ENCODE measurements at regions not wholly inside any gene's neighbourhood (a gene's known extent, or its start where the extent isn't known, plus 50 kb on each side); places are given as distances from the start of the nearest gene placed in this dataset.
"Not testable (repeated sequence)": the region's sequence is repeated elsewhere in the genome, so short reads cannot be mapped to it uniquely, and the experiment has no call there.

DNA sequence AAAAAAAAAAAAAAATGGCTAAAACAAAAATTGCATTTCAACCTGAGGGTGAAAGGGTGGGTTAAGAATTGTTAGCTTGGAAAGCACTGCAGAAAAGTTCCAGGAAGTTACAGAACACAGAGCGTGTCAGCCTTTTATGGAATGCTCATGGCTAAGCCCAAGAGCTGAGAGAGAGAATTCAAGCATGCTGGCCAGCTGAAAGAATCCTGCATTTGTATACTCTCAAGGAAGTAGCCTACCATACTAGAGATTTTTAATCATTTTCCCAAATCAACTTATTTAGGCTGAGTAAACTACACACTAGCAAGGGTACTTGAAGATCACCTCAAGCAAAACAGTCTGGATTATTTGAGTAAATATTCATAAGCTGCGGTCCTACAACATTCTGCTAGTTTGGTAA lies 153.9 kb downstream of the KCNJ2 start:
- DNase-seq (ENCODE audit: low spot score), result no peak

DNA sequence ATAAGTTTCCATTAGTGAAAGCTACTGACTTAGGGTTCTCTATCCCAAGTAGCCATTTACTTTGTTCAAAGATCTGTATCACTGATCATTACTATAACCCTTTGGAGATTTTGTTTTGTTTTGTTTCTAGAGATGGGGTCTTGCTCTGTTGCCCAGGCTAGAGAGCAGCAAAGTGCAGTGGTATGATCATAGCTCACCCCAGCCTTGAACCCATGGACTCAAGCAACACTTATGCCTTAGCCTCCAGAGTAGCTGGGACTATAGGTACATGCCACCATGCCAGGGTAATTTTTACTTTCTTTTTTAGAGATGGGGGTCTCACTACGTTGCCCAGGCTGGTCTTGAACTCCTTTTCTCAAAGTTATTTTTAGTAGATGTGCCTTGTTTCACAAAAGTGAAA lies 154.7 kb downstream of the KCNJ2 start:
- no peak for DNase-seq (ENCODE audit: low spot score)

DNA sequence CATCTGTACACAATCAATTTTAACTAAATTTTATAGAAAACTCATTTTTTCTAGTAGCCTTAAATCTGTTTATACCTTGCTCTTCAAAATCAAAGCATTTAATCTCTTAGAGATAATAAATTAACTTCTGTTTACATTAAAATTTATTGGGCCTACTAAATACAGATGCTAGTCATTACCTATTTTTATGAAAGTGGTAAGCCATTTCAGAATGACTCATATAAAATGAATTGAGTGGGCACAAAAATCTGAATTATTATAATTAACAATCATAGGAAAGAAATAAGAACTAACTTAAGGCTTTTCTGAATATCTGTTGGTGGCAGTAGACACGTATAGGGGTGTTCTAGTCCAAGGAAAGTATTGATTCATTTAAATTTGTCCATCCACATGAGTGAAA lies 157.9 kb downstream of the KCNJ2 start:
- no peak for DNase-seq (ENCODE audit: low spot score)

DNA sequence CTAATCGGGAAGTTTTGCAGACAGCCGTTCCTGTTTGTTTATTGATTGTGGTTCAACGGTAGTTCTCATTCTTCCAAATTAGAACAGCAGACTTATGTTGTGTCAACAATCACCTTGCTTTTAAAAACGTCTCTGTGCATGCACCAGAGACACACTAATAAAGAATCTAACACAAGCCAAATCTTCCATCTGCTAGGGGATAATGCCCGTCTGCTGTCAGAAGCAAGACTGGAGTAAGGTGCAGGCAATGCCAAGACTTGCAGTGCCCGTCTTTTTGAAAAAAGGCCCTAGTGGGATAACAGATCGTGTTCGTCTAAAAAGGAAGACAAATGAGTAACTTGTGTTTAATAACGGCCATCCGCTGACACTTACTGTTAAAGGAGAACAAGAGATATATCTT lies 158.4 kb downstream of the KCNJ2 start:
- no peak for DNase-seq (ENCODE audit: low spot score)

DNA sequence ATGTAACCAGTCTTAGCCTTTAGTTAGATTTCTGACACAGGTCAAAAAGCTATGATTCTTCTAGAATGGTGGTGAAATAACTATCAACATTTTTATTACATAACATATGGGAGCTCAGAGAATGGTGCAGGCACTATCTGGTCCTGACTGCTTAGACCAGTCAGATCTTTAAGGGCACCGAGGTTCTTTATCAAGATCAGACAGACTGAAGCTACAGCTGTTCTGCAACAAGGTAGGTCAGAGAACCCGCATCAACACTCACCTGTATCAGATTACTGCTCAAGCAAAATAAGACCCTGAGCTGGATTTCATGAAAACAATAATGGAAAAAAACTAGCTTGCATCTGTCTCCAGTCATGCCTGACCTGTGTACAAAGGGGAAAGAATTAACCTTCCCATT lies 160.4 kb downstream of the KCNJ2 start:
- DNase-seq (ENCODE audit: low spot score), result no peak

DNA sequence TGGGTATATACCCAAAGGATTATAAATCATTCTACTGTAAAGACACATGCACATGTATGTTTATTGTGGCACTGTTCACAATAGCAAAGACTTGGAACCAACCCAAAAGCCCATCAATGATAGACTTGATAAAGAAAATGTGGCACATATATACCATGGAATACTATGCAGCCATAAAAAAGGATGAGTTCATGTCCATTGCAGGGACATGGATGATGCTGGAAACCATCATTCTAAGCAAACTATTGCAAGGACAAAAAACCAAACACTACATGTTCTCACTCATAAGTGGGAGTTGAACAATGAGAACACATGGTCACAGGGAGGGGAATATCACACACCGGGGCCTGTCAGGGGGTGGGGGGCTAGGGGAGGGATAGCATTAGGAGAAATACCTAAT lies 161.7 kb downstream of the KCNJ2 start:
- not testable (repeated sequence) for DNase-seq (ENCODE audit: low spot score)

DNA sequence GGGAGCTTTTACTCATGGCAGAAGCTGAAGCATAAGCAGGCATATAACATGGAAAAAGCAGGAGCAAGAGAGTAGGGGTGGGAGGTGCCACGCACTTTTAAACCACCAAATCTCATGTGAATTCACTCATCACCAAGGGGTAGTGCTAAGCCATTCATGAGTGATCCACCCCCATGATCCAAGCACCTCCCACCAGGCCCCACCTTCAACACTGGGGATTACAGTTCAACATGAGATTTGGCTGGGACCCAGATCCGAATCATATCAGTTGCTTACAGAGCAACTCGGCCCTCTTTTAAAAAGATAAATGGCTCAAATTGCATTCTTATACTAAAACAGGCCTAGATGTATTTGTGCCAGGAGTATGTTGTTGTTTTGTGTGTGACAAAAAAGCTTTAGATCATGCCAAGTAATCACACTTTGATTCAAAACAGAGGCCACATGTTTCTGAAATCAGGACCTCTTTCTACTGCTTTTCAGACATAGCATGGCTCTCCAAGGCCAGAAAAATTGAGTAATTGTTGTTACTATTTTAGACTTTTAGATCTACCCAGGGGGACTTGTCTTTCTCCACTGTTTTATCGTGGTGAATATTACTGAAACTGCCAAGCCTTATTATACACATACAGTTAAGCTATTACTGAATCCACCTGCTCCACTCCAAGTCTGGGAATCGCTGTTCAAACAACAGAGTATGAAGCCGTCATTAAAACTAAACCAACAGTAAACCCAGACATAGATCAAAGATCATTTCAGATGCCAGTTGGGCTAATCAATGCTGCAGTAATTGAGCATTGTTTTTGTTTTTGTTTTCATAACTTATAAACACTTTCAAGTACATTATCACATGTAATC lies 163.3 kb downstream of the KCNJ2 start:
- DNase-seq (ENCODE audit: low spot score), result no peak

DNA sequence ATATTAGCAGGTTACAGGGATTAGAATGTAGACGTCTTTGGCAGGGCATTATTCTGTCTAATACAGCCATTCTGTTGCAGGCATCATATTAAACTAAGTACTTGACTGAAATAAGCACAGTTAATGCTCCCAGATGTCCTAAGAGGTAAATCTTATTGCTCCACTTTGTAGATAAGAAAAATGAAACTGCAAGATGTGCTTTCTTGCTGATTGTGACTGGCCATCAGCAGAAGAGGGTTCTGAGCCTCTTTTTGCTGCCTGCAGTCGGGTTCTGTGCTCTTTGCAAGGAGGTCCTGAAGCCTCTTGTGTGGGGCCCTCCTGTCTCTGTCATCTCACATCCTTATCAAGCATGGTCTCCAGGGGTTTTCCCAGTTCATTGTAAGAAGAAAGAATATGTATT lies 167.1 kb downstream of the KCNJ2 start:
- no peak for DNase-seq (ENCODE audit: low spot score)

DNA sequence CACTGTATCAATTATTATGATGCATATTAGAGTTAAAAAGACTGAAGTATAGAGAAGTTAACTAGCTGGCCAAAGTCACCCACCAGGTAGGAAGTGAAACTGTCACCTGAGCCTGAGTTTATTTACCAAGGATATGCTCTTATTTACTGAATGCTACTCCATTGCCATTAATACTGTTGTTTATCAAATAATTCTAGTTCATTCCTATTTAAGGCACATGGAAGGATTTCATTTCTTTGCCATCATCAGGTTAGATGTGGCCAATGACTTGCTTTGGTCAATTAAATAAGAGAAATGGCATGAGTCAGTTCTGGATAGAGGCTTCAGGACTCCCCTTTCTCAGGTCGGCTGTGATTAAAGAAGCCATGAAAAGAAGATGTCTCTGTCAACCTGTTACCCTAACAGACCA lies 169.6 kb downstream of the KCNJ2 start:
- no peak for DNase-seq (ENCODE audit: low spot score)

DNA sequence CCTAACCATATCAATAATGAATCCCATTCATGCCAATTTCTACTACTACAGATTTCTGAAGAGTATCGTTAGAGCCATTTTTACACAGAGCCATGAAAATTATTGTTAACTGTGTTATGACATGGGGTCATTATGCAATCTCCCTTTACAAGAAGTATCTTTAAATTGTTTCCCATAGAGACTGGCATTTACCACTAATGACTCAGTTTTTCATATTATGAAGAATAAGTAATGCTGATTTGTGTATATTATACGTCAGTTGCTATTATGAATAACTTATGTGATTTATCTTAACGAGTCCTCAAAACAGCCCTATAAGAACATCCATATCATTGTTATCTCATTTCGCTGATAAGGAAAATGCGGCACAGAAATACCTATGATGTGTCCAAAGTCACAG lies 173.8 kb downstream of the KCNJ2 start:
- no peak for DNase-seq (ENCODE audit: low spot score)

DNA sequence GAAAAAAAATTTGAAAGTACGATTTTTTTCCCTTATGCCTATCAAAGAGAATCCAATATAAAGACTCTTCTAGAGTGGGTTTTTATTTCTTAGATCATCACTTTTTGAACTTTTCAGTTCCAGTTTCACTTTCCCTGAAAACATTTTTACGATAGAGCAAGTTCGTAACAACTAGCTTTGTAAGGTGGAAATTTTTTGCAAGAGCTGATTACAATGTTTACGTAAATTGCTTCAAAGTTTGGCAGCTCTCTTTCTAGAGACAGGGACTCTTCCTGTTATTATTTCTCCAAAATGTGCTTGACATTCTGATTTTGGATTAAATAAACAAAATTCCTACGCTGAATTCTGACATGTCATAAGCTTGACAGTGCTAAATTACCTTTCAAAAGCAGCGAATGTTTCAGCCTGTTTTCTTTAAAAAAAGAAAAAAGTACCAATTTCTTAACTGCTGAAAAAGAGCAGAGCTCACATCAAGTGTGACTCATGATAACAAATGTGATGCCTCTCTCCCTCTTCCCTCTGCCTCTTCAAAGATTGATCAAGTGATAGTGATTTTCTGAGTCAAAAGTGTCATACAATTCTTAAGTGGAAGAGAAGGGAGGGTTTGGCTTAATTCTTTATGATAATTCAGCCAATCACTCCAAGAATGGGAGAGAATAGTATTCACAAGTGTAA lies 175.2 kb downstream of the KCNJ2 start:
- DNase-seq (ENCODE audit: low spot score), result no peak

DNA sequence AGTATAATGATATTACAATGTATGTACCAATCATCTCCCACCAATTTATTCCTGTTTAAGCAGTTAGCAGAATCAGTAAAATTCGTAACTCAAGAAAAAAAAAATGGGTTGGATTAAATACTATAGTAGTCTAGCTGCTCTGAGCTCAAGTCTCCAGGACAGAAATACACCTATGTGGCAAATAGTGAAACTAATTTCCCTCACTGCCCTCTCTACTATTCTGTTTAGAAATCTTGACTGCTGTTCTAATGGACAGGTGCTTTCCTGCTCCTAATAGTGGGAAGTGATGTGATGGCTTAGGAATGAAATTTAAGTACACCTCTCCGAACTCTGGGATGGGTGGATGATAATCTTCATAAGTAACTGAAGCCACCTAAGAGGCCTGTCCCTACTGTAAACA lies 175.7 kb downstream of the KCNJ2 start:
- no peak for DNase-seq (ENCODE audit: low spot score)

DNA sequence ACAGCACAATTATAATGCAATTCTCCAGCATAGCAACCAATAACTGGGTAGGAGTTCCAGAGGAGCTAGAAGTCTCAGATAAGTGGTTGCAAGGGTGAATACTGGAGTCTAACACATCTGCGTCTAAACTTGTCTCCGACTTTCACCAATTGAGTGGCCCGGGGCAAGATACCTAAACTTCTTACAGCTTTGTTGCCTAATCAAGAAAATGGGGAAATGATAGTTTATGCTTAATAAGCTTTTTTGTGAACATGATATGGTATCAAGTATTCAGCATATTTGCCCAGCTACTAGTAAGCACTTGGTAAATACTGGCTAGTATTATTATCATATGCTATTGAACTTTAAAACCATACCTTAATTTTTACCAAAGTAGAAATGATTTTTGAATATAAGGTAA lies 183.5 kb downstream of the KCNJ2 start:
- DNase-seq (ENCODE audit: low spot score), result no peak

DNA sequence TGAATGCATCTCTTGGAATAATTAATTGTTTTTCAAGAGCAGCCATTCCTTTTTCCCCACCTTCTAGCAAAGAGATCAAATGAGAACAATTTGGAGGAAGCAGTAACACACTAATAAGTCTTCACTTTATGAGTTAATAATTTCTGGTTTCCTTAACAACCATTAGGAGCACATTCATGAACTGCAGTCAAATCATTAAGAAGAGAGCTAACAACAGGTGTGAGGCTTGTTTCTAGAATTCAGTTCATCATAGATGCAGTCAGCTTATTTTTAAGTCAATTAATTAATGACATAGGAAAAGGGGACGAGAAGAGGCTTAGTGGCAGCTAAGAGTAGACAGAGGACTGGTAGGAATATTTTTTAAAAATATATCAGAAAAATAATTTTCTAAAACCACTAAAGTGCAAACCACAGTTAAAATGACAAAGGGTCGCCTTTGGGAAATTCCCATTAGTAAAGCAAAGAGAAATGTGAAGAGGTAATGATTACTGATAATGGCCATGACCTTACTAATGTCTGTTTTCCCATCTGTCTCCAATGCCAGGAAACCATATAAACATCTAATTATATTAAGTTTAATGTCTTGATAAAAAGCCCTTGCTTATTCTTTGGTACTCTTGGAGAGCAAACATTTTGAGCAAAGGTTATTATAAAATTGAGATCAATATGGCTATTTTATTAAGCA lies 184.2 kb downstream of the KCNJ2 start:
- no peak for DNase-seq (ENCODE audit: low spot score)

DNA sequence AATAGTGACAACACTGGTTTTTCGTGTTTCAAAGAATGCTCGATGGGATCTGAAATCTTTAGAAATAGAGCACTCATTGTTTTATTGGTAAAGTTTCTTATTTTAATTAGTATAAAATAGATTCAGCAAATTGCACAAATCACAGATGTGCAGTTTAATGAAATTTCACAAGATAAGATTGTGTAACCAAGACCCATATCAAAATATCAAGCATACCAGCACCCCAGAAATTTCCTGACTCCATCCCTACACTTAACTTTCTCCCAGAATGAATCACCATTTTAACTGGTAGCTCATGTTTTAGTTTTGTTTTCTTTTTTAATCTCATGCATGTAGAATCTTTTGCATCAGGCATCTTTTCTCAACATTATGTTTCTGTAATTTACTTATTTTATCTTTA lies 185.9 kb downstream of the KCNJ2 start:
- DNase-seq (ENCODE audit: low spot score), result no peak

DNA sequence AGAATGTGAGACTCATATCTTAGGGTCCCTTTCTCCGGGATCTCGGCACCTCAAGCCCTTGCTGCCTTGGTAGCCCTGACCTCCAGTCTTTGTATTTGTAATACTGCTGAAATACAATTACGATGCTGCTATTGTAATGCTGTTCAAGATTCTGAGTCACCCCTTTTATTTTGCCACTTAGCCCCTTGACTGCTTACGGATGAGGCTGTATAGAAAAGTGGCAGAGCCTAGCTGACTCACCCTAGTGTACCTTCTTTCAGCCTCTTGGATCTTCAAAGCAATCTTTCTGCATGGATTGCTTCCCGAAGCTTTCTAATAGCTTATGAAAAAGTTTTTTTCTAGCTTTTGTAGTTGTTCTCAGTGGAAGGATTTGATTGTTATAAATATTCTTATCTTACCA lies 187.9 kb downstream of the KCNJ2 start:
- DNase-seq (ENCODE audit: low spot score), result no peak

DNA sequence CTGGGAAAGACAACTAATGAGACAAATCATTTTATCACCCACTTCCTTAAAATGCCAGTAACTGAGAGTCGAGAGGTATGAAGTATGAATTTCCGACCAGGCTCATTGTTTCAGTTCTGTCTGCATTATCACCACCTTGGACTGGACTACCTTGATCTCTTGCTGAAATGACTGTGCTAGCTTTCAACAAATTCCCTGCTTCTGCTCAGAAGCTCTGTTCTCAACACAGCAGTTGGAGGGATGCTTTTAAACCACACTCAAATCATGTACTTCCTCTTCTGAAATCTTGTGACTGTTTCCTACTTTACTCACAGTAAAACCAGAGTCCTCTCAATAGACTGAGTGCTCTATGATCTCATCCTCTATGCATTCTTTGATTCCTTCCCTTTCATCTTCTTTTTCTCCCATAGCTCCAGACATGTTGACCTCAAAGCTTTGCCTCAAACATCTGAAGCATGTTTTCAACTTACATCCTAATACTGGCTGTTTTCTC lies 195.8 kb downstream of the KCNJ2 start:
- no peak for DNase-seq (ENCODE audit: low spot score)

DNA sequence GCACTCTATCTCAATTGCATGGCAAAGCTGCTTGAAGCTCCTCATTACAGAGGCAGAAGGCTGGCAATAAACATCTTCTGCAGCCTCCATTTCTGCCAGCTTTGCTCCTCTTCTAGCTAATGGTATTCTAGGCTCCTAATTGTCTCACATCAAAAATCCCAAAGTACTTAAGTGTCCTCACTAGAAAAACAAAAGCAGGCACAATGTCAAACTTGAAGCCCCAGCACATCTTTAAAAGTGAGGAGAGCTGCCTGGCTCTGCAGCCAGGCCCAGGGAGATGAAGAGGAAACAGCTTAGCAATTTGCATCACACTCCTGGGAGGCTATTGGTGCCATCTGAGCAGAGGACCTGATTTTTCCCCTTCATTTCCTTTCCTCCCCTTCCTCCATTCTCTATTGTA lies 197.1 kb downstream of the KCNJ2 start:
- DNase-seq (ENCODE audit: low spot score), result no peak

DNA sequence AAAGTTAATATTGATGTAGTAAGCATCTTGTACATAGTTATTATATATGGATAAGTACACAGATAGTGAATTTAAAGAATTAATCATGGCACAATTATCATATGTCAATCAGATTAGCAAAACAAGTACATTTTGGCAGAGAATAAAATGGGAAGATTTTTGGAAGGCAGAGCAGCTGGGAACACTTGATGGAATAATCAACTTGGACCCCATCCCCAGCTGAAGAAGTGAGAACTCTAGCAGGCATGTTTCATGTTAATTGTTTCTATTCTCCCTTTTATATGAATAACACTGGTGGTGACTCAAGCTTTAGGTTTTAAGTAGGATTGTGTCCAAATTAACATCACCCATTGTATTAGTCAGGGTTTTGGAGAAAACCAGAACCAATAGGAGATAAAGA lies 198.7 kb downstream of the KCNJ2 start:
- DNase-seq (ENCODE audit: low spot score), result no peak

DNA sequence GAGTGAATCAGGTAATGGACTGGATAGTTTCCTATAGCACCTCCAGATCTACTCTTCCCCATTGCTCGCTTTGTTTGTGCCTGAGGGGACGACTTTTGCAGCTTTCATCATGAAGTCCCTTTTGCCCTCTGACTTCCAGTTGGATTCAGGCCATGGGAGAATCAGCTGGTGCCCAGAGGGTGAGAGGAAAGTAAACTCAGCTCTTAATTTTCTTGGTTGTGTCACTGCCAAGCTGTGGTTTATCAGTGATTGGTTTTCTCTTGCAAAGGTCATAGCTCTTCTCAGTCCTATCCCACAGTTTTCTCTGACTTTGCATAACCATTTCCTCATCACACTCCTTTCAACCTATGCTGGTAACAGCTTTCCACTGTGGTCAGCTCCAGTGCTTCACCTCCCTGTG lies 200.1 kb downstream of the KCNJ2 start:
- no peak for DNase-seq (ENCODE audit: low spot score)

DNA sequence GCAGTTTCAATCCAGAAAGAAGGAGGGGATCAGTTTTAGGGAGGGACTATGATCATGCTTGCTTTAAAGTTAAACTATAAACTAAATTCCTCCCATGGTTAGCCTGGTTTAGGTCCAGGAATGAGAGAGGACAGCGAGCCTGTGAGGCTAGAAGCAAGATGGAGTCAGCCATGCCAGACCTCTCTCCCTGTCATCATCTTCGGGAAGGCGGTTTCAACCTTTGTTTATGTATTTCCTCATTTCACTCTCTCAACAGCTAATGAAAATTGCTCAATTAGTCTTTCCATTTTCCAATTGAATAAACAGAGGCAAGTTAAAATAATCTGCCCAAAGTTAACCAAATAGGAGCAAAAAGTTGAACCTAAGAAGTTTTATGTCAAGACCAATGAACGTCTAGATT lies 201.5 kb downstream of the KCNJ2 start:
- DNase-seq (ENCODE audit: low spot score), result no peak

DNA sequence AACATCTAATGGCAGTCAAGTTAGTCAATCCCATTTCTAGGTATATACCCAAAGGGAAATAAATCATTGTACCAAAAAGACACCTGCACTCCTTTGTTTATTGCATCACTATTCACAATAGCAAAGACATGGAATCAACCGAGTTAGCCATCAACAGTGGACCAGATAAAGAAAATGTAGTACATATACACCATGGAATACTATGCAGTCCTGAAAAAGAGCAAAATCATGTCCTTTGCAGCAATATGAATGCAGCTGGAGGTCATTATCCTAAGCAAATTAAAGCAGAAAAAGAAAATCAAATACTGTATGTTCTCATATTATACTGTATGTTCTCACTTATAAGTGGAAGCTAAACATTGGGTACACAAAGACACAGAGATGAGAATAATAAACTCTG lies 204.0 kb downstream of the KCNJ2 start:
- DNase-seq (ENCODE audit: low spot score), result no peak

DNA sequence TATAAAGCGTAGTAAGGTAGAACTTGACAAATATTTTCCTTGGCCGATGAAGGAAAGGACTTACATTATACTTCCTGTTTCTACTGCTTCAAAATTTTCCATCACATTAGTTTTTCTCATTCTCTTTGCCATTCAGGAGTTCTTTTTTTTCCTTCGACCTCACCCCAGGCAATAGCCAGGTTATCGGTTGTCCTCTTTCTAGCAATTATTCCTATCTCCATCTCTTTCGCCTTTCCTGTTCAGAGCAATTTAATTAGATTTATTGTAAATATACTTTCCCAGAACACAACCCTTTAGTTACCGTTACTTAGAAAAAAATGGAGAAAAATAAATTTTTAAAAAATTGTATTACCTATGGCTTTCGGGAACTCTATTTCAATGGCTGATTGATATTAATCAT lies 205.2 kb downstream of the KCNJ2 start:
- DNase-seq (ENCODE audit: low spot score), result no peak
